ENCODE measurements at regions not wholly inside any gene's neighbourhood (a gene's known extent, or its start where the extent isn't known, plus 50 kb on each side); places are given as distances from the start of the nearest gene placed in this dataset.

GRCh38 chr3:22704166-22704565 is 499.0 kb upstream of the UBE2E2 start:
- TF ChIP-seq CTCF (IDR thresholded peaks at IDR 0.05) (no peak), ZFX (IDR thresholded peaks at IDR 0.05; ENCODE audit: borderline replicate concordance) (no peak)

Measured in 22Rv1 (cell line).